ENCODE measurements at regions not wholly inside any gene's neighbourhood (a gene's known extent, or its start where the extent isn't known, plus 50 kb on each side); places are given as distances from the start of the nearest gene placed in this dataset.

- TF ChIP-seq CTCF (IDR thresholded peaks at IDR 0.05), result no peak
- no peak for TF ChIP-seq POLR2A (IDR thresholded peaks at IDR 0.05)
Observed at GRCh38 chr2:226048611-226049010, 649.1 kb downstream of the NYAP2 start.
